Esophagus muscularis mucosa (tissue), 4 donors: ENCODE measurements at regions not wholly inside any gene's neighbourhood (a gene's known extent, or its start where the extent isn't known, plus 50 kb on each side); places are given as distances from the start of the nearest gene placed in this dataset.

ENCODE experiments used
- DNase-seq: peaks from one replicate; pipeline ENCODE4 v3.0.0-alpha.2; 2017; ENCODE audit errors: extremely low spot score
- H3K27ac ChIP-seq, 4 donors: fragments of 200-600 bp; sonication (generic); replicated peaks in 1 of 4; 1 replicate in 3 of 4; 2 replicates in 1 of 4; pipeline ENCODE4 v1.5.1; 2016 to 2019; ENCODE audit warnings: mild to moderate bottlenecking in 1 of 4
- H3K27me3 ChIP-seq, 4 donors: fragments of 200-600 bp; sonication (generic); one replicate each; pipeline versions ENCODE4 v1.5.1 to v1.6.0; 2016 to 2019
- H3K36me3 ChIP-seq, 4 donors: fragments of 200-600 bp; sonication (generic); one replicate each; pipeline ENCODE4 v1.5.1; 2016 to 2019
- H3K4me1 ChIP-seq, 4 donors: fragments of 200-600 bp; sonication (generic); one replicate each; pipeline ENCODE4 v1.5.1; 2016 to 2019
- H3K4me3 ChIP-seq, 4 donors: fragments of 200-600 bp; sonication (generic); 1 replicate in 2 of 4; 2 replicates in 2 of 4; pipeline ENCODE4 v1.5.1; 2016 to 2019; ENCODE audit warnings: mild to moderate bottlenecking in 4 of 4, moderate library complexity in 1 of 4
- H3K9me3 ChIP-seq, 4 donors: fragments of 200-600 bp; sonication (generic); 1 replicate in 3 of 4; 2 replicates in 1 of 4; pipeline ENCODE4 v1.5.1; 2016 to 2019
- CTCF ChIP-seq, 3 experiments: fragments of 200-600 bp in 2 of 3; fragments of 450-650 bp in 1 of 3; sonication (generic) in 2 of 3; IDR thresholded peaks; one replicate each; pipeline ENCODE4 v1.5.1; 2017 to 2019; ENCODE audit warnings: antibody characterized with exemption in 3 of 3, mild to moderate bottlenecking in 2 of 3, moderate library complexity in 1 of 3
- EP300 ChIP-seq: sonication (generic); formaldehyde crosslinking; IDR thresholded peaks from one replicate; pipeline ENCODE4 v1.6.1; 2017; ENCODE audit warnings: antibody characterized with exemption
- POLR2A ChIP-seq: fragments of 450-650 bp; IDR thresholded peaks from one replicate; pipeline ENCODE4 v1.6.1; 2017; ENCODE audit warnings: antibody characterized with exemption, moderate library complexity, mild to moderate bottlenecking, low read depth
- POLR2AphosphoS5 ChIP-seq, 2 donors: sonication (generic); formaldehyde crosslinking; IDR thresholded peaks; one replicate each; pipeline ENCODE4 v1.6.1; 2017; ENCODE audit warnings: antibody characterized with exemption in 2 of 2
- WGBS: methylation state at CpG from one replicate; pipeline ENCODE4 v1.1.5; 2018; 5-methylcytosine and 5-hydroxymethylcytosine counted together
- intact Hi-C: fragments of 100-400 bp; cut with DNase I; formaldehyde crosslinking; loops from one replicate; pipeline ENCODE4 v1.15.1; 2023

- no peak overlapping the region for H3K4me3 ChIP-seq
- intact Hi-C loops = no loop called here
Measured at GRCh38 chr14:39875028-39875427, 442.8 kb upstream of the FBXO33 start.

GRCh38 chr14:39873791-39874190 is 441.6 kb upstream of the FBXO33 start:
- Histone ChIP-seq H3K27me3 (no peaks in the 10 kb centered on the region), H3K4me3 (no peak overlapping the region), H3K9me3 (no peaks in the 10 kb centered on the region), H3K4me1 (no peaks in the 10 kb centered on the region), H3K27ac (no peak overlapping the region), H3K36me3 (no peaks in the 10 kb centered on the region)
- DNase-seq = no peak
- intact Hi-C loops = no loop called here
- 81% methylated on average over 1 of the region's 1 CpG for WGBS
- TF ChIP-seq CTCF (IDR thresholded peaks at IDR 0.05) = no peak
- no peak for TF ChIP-seq POLR2A
- no peak for TF ChIP-seq POLR2AphosphoS5 (IDR thresholded peaks at IDR 0.05)
- TF ChIP-seq EP300 = no peak

More at GRCh38 chr14:39875028-39875427, 442.8 kb upstream of the FBXO33 start:
- whole genome bisulfite sequencing = 81% methylated on average over 2 of the region's 2 CpGs
- Histone ChIP-seq H3K4me1 (no peaks in the 10 kb centered on the region), H3K9me3 (no peaks in the 10 kb centered on the region), H3K27me3 (no peaks in the 10 kb centered on the region), H3K36me3 (no peaks in the 10 kb centered on the region), H3K27ac (no peak overlapping the region)
- TF ChIP-seq EP300 (no peak), POLR2A (no peak), POLR2AphosphoS5 (IDR thresholded peaks at IDR 0.05) (no peak), CTCF (IDR thresholded peaks at IDR 0.05) (no peak)
- no peak for DNase-seq

GRCh38 chr14:39868949-39869348 is 436.7 kb upstream of the FBXO33 start:
- 53% methylated on average over 1 of the region's 1 CpG for WGBS
- Histone ChIP-seq H3K36me3 (no peaks in the 10 kb centered on the region), H3K4me1 (no peaks in the 10 kb centered on the region), H3K9me3 (no peaks in the 10 kb centered on the region), H3K27me3 (no peaks in the 10 kb centered on the region), H3K4me3 (no peak overlapping the region), H3K27ac (no peak overlapping the region)
- no peak for TF ChIP-seq POLR2A
- TF ChIP-seq POLR2AphosphoS5 (IDR thresholded peaks at IDR 0.05) = no peak
- TF ChIP-seq CTCF (IDR thresholded peaks at IDR 0.05) = no peak
- DNase-seq = no peak
- intact Hi-C loops = no loop called here

- TF ChIP-seq EP300 (no peak), POLR2AphosphoS5 (IDR thresholded peaks at IDR 0.05) (no peak), CTCF (IDR thresholded peaks at IDR 0.05) (no peak), POLR2A (no peak)
- Histone ChIP-seq H3K27ac (no peak overlapping the region), H3K9me3 (no peaks in the 10 kb centered on the region), H3K4me3 (no peak overlapping the region), H3K36me3 (no peaks in the 10 kb centered on the region), H3K27me3 (no peaks in the 10 kb centered on the region), H3K4me1 (no peaks in the 10 kb centered on the region)
- DNase-seq = no peak
- 46% methylated on average over 3 of the region's 3 CpGs for WGBS
- intact Hi-C loops = no loop called here
Measured at GRCh38 chr14:39868251-39868650, 436.0 kb upstream of the FBXO33 start.

GRCh38 chr14:39863441-39863840 is 431.2 kb upstream of the FBXO33 start:
- no peak for DNase-seq
- no peaks in the 10 kb centered on the region for H3K36me3 ChIP-seq
- TF ChIP-seq POLR2A (no peak), CTCF (IDR thresholded peaks at IDR 0.05) (no peak), EP300 (no peak), POLR2AphosphoS5 (IDR thresholded peaks at IDR 0.05) (no peak)
- no peak overlapping the region for H3K27ac ChIP-seq
- H3K4me1 ChIP-seq = no peaks in the 10 kb centered on the region
- 88% methylated on average over 1 of the region's 1 CpG for WGBS
- intact Hi-C loops = no loop called here
- H3K9me3 ChIP-seq = no peaks in the 10 kb centered on the region
- no peak overlapping the region for H3K4me3 ChIP-seq
- no peaks in the 10 kb centered on the region for H3K27me3 ChIP-seq
